A673 (cell line): ENCODE measurements at regions not wholly inside any gene's neighbourhood (a gene's known extent, or its start where the extent isn't known, plus 50 kb on each side); places are given as distances from the start of the nearest gene placed in this dataset.

Experiments used
- BruUV-seq: library from RNA; stranded (reverse); fragments of 400-500 nt; replicated peaks from 2 replicates; lab custom pipeline; 2021; lab: Mats Ljungman, UMichigan
- CTCF ChIA-PET: fragments of 300-600 bp; sonication (Branson Sonifier 250); formaldehyde crosslinking; loops from one replicate; lab custom pipeline; 2022; ENCODE audit warnings: antibody characterized with exemption; lab: Charles Lee
- POLR2A ChIA-PET: fragments of 300-600 bp; sonication (Branson Sonifier 250); formaldehyde crosslinking; loops from one replicate; lab custom pipeline; 2022; ENCODE audit warnings: antibody characterized with exemption; ENCODE audit not compliant: low non-redundant PET; lab: Charles Lee
- DNase-seq: peaks from one replicate; pipeline ENCODE4 v3.0.0-alpha.2; 2015; ENCODE audit warnings: low spot score
- H3K27ac ChIP-seq: fragments of 200-600 bp; sonication (generic); 2 replicates; pipeline ENCODE4 v1.5.1; 2016; ENCODE audit warnings: mixed run types, low read depth, mild to moderate bottlenecking, mixed read lengths, antibody characterized with exemption, low read length; ENCODE audit not compliant: poor library complexity, severe bottlenecking
- H3K27me3 ChIP-seq: fragments of 200-600 bp; sonication (generic); replicated peaks from 2 replicates; pipeline ENCODE4 v1.6.1; 2017; ENCODE audit warnings: mixed run types, low read depth, mild to moderate bottlenecking, mixed read lengths, antibody characterized with exemption, low read length; ENCODE audit not compliant: insufficient read depth, poor library complexity
- H3K36me3 ChIP-seq: fragments of 200-600 bp; sonication (generic); 2 replicates; pipeline ENCODE4 v1.6.1; 2016; ENCODE audit warnings: mixed run types, mild to moderate bottlenecking, mixed read lengths, antibody characterized with exemption, low read length; ENCODE audit not compliant: insufficient read depth, poor library complexity, severe bottlenecking
- H3K4me1 ChIP-seq: fragments of 200-600 bp; sonication (generic); 2 replicates; pipeline ENCODE4 v1.6.1; 2017; ENCODE audit warnings: mixed run types, mild to moderate bottlenecking, mixed read lengths, antibody characterized with exemption, low read length; ENCODE audit not compliant: insufficient read depth, poor library complexity, severe bottlenecking
- H3K4me3 ChIP-seq: fragments of 200-600 bp; sonication (generic); 2 replicates; pipeline ENCODE4 v1.5.1; 2016; ENCODE audit warnings: low read depth, mixed run types, mild to moderate bottlenecking, mixed read lengths, low read length; ENCODE audit not compliant: poor library complexity, severe bottlenecking
- H3K9me3 ChIP-seq: fragments of 200-600 bp; sonication (generic); 2 replicates; pipeline ENCODE4 v1.6.1; 2016; ENCODE audit warnings: mixed run types, low read depth, mild to moderate bottlenecking, mixed read lengths, antibody characterized with exemption, low read length; ENCODE audit not compliant: poor library complexity, severe bottlenecking
- EZH2 ChIP-seq: fragments of 200-600 bp; sonication (generic); IDR thresholded peaks from 2 replicates; pipeline ENCODE4 v1.6.1; 2017; ENCODE audit warnings: borderline replicate concordance, low read depth, mild to moderate bottlenecking, mixed read lengths, antibody characterized with exemption, low read length; ENCODE audit not compliant: poor library complexity, severe bottlenecking
- intact Hi-C: fragments of 100-400 bp; cut with micrococcal nuclease; formaldehyde crosslinking; loops from one replicate; pipeline ENCODE4 v1.10.0; 2022; ENCODE audit not compliant: unreplicated experiment
- TF ChIP-seq, protein P1 (sequence below): fragments of 300-800, 200-600 bp; sonication (generic); conservative IDR thresholded peaks from 2 replicates; pipeline ENCODE4 v1.5.1; 2017; ENCODE audit warnings: low read depth, mild to moderate bottlenecking, antibody characterized with exemption, low read length, moderate library complexity, mixed read lengths

GRCh38 chrX:126718440-126718839, 101.1 kb upstream of the PRR32 start:
- H3K27ac ChIP-seq = no peak overlapping the region
- intact Hi-C loops = no loop called here
- H3K9me3 ChIP-seq = no peaks in the 10 kb centered on the region
- no peak for DNase-seq
- H3K4me1 ChIP-seq = no peaks in the 10 kb centered on the region
- no TSS peak for BruUV-seq
- no peaks in the 10 kb centered on the region for H3K36me3 ChIP-seq
- CTCF ChIA-PET = no interaction called here
- H3K27me3 ChIP-seq = no peaks in the 10 kb centered on the region
- TF ChIP-seq, protein P1, sequence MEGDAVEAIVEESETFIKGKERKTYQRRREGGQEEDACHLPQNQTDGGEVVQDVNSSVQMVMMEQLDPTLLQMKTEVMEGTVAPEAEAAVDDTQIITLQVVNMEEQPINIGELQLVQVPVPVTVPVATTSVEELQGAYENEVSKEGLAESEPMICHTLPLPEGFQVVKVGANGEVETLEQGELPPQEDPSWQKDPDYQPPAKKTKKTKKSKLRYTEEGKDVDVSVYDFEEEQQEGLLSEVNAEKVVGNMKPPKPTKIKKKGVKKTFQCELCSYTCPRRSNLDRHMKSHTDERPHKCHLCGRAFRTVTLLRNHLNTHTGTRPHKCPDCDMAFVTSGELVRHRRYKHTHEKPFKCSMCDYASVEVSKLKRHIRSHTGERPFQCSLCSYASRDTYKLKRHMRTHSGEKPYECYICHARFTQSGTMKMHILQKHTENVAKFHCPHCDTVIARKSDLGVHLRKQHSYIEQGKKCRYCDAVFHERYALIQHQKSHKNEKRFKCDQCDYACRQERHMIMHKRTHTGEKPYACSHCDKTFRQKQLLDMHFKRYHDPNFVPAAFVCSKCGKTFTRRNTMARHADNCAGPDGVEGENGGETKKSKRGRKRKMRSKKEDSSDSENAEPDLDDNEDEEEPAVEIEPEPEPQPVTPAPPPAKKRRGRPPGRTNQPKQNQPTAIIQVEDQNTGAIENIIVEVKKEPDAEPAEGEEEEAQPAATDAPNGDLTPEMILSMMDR = no peak
- TF ChIP-seq EZH2 = no peak
- POLR2A ChIA-PET = no interaction called here
- no peak overlapping the region for H3K4me3 ChIP-seq

DNA sequence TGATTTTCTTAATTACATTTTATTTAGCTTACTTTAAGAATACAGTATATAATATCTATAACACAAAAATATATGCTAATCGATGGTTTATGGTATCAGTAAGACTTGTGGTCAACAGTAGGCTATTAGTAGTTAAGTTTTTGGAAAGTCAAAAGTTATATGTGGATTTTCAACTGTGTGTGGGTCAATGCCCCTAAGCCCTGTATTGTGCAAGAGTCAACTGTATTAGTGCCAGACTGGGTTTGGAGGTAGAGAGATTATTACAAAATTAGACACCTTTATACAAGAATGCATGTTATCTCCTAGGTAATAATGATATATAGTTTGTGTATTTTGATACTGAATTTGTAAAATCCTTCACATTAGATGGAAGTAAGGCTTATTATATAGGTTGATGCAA, 100.3 kb upstream of the PRR32 start:
- DNase-seq = no peak
- intact Hi-C loops = no loop called here
- Histone ChIP-seq H3K36me3 (no peaks in the 10 kb centered on the region), H3K4me3 (no peak overlapping the region), H3K9me3 (no peaks in the 10 kb centered on the region), H3K27ac (no peak overlapping the region), H3K27me3 (no peaks in the 10 kb centered on the region), H3K4me1 (no peaks in the 10 kb centered on the region)
- BruUV-seq = no TSS peak
- POLR2A ChIA-PET = no interaction called here
- CTCF ChIA-PET = no interaction called here
- no peak for TF ChIP-seq EZH2
- TF ChIP-seq, protein P1 = no peak

DNA sequence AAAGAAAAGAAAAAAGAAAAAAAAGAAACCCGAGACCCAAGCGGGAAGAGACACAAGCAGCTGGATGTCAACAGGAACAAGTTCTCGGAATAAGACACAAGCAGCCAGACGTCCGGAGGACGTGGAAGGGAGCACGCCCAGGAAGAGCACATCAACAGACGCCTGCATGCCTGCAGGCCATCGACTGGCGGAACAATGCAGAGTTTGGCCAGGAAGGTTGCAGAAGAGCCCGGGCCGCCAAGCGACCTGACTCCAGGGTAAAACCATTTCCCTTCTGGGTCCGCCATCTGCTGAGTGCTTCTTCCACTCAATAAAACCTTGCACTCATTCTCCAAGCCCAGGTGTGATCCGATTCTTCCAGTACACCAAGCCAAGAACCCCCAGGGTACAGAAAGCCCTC, 95.6 kb upstream of the PRR32 start:
- intact Hi-C loops = no loop called here
- TF ChIP-seq, protein P1 = no peak
- no peak for TF ChIP-seq EZH2
- H3K27me3 ChIP-seq = no peaks in the 10 kb centered on the region
- H3K4me1 ChIP-seq = no peaks in the 10 kb centered on the region
- H3K27ac ChIP-seq = no peak overlapping the region
- no peak overlapping the region for H3K4me3 ChIP-seq
- no peaks in the 10 kb centered on the region for H3K36me3 ChIP-seq
- BruUV-seq = no TSS peak
- DNase-seq = no peak
- CTCF ChIA-PET = no interaction called here
- POLR2A ChIA-PET = no interaction called here
- H3K9me3 ChIP-seq = no peaks in the 10 kb centered on the region
